PFSK-1 (cell line): ENCODE measurements at regions not wholly inside any gene's neighbourhood (a gene's known extent, or its start where the extent isn't known, plus 50 kb on each side); places are given as distances from the start of the nearest gene placed in this dataset.

Experiments used
- FOXP2 ChIP-seq: optimal IDR thresholded peaks from 2 replicates; pipeline ENCODE3; 2011; ENCODE audit warnings: borderline replicate concordance, control low read depth, inconsistent platforms; ENCODE audit not compliant: insufficient read depth; ENCODE audit errors: extremely low read length, extremely low read depth
- POLR2AphosphoS5 ChIP-seq: IDR thresholded peaks from 2 replicates; pipeline ENCODE4 v1.6.1; 2012; ENCODE audit warnings: low read depth, mild to moderate bottlenecking, control low read depth, low read length, moderate library complexity
- REST ChIP-seq, 2 experiments: IDR thresholded peaks; 2 replicates each; pipeline versions ENCODE4 v1.6.1 to v1.8.0; 2011 to 2012; ENCODE audit warnings: low read depth in 2 of 2, low read length in 2 of 2, control low read depth in 1 of 2, inconsistent platforms in 1 of 2, mild to moderate bottlenecking in 1 of 2, moderate library complexity in 1 of 2; ENCODE audit not compliant: insufficient read depth in 1 of 2
- SIN3A ChIP-seq: IDR thresholded peaks from 2 replicates; pipeline ENCODE4 v1.6.1; 2012; ENCODE audit warnings: mild to moderate bottlenecking, low read length, moderate library complexity, borderline replicate concordance; ENCODE audit not compliant: insufficient read depth
- TAF1 ChIP-seq: IDR thresholded peaks from 2 replicates; pipeline ENCODE4 v1.6.1; 2012; ENCODE audit warnings: low read length, control low read depth, borderline replicate concordance; ENCODE audit not compliant: insufficient read depth

DNA sequence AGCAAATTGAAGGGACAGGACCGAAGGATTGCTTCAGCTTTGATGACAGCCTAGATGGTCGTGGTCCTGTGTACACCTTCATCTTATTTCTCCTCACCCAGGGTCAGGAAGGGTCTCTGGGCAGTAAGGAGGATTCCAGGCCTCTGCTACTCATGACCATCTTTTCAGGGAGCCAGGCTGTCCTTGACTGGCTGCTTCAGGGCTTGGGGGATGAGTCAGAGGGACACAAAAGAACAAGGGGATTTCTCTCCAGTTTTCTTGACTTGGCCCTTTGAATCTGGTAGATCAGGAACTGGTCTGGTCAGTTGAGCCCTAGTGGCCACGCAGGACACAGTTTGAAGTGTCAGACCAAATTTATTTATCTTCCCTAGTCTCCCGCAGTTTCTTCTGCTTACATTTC, 402.1 kb upstream of the CHD6 start:
- TF ChIP-seq POLR2AphosphoS5, result no peak
- TF ChIP-seq FOXP2, result no peak
- TF ChIP-seq TAF1, result no peak
- no peak for TF ChIP-seq SIN3A
- no peak for TF ChIP-seq REST (IDR thresholded peaks at IDR 0.05; ENCODE audit: insufficient read depth in 1 of 2, low read depth in 2 of 2, low read length in 2 of 2)

DNA sequence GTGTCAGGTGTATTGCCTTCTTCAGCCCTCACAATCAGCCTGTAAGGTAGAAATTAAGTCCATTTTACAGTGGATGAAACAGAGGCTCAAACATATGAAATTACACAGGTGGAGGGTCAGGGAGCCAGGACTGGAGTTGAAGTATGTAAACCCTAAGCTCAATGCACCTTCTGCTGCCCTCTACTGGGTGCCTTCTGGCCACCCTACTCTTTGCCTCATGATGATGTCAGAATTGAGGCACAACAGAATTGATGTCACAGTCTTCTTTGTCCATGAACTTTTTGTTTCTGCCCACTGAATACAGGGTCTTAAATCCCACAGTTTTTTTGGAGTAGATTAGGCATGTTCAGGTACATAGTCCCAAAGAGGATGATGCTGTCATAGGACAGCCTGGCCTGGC, 400.8 kb upstream of the CHD6 start:
- TF ChIP-seq SIN3A (no peak), TAF1 (no peak), REST (IDR thresholded peaks at IDR 0.05; ENCODE audit: insufficient read depth in 1 of 2, low read depth in 2 of 2, low read length in 2 of 2) (no peak)

DNA sequence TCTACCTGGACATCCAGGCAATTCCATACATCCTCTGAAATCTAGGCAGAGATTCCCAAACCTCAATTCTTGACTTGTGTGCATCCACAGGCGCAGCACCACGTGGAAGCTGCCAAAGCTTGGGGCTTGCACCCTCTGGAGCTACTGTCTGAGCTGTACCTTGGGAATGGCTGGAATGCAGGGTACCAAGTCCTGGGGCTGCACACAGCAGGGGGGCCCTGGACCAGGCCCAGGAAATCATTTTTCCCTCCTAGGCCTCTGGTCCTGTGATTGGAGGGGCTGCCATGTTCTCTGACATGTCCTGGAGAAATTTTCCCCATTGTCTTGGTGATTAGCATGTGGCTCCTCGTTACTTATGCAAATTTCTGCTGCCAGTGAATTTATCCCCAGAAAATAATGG, 391.9 kb upstream of the CHD6 start:
- no peak for TF ChIP-seq REST (IDR thresholded peaks at IDR 0.05; ENCODE audit: insufficient read depth in 1 of 2, low read depth in 2 of 2, low read length in 2 of 2)
- no peak for TF ChIP-seq FOXP2
- no peak for TF ChIP-seq SIN3A
- no peak for TF ChIP-seq POLR2AphosphoS5
- TF ChIP-seq TAF1, result no peak

- TF ChIP-seq POLR2AphosphoS5 (no peak), FOXP2 (no peak), TAF1 (no peak)
Observed at GRCh38 chr20:42007251-42007650, 389.1 kb upstream of the CHD6 start.

GRCh38 chr20:42005211-42005610, 387.0 kb upstream of the CHD6 start:
- TF ChIP-seq REST (IDR thresholded peaks at IDR 0.05; ENCODE audit: insufficient read depth in 1 of 2, low read depth in 2 of 2, low read length in 2 of 2) (no peak), SIN3A (no peak), POLR2AphosphoS5 (no peak), FOXP2 (no peak)

DNA sequence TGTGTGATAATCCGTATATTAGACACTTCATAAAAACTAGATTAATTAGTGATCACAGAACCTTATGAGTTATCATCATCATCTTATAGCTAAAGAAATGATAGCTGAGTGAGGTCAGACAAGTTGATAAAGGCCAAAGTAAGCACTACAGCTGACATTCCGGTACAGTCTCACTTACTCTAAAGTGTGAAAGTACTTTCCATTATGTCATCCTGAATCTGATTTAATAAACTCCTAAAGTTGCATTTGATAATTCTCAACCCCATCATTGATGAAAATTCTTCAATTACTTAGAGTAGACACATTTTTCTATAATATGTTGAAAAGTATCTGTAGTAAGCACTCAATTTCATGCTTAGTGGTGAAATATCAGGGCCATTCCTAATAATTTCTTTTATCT, 385.2 kb upstream of the CHD6 start:
- TF ChIP-seq SIN3A (no peak), POLR2AphosphoS5 (no peak), FOXP2 (no peak), TAF1 (no peak), REST (IDR thresholded peaks at IDR 0.05; ENCODE audit: insufficient read depth in 1 of 2, low read depth in 2 of 2, low read length in 2 of 2) (no peak)
